ENCODE measurements at regions not wholly inside any gene's neighbourhood (a gene's known extent, or its start where the extent isn't known, plus 50 kb on each side); places are given as distances from the start of the nearest gene placed in this dataset.
A peak's percentile ranks its signal among the peaks of the same experiment; 100 is the strongest.

- no peak overlapping the region for H2BK12ac ChIP-seq (ENCODE audit: low read length)
- H3K4me1 ChIP-seq (ENCODE audit: control insufficient read depth in 2 of 2, insufficient read depth in 1 of 2, low read depth in 1 of 2, low read length in 2 of 2), result peaks cover 0 to 6% of the 10 kb centered on the region in 2 donors
- H2AFZ ChIP-seq (ENCODE audit: low read length), result no peak overlapping the region
- no peak overlapping the region for H3K23ac ChIP-seq (ENCODE audit: low read depth, low read length, poor library complexity)
- H3K36me3 ChIP-seq (replicated peaks in 1 of 2; ENCODE audit: control insufficient read depth in 2 of 2, insufficient read depth in 2 of 2, low read length in 2 of 2), result no peaks in the 10 kb centered on the region
- H3K4ac ChIP-seq (ENCODE audit: low read length), result no peak overlapping the region
- H4K91ac ChIP-seq (ENCODE audit: low read depth, low read length, poor library complexity), result no peak overlapping the region
- H2BK5ac ChIP-seq (ENCODE audit: low read length), result no peak overlapping the region
- no peak overlapping the region for H2BK15ac ChIP-seq (ENCODE audit: low read length)
- no peak overlapping the region for H2AK5ac ChIP-seq (ENCODE audit: low read depth, low read length)
- H3K27me3 ChIP-seq (ENCODE audit: control insufficient read depth in 3 of 3, insufficient read depth in 3 of 3, low read depth in 1 of 3, low read length in 3 of 3), result no peaks in the 10 kb centered on the region
- H3K4me3 ChIP-seq (ENCODE audit: low read length in 2 of 2), result no peak overlapping the region
- no peak overlapping the region for H4K8ac ChIP-seq (ENCODE audit: low read depth, low read length)
- no peak overlapping the region for H3K4me2 ChIP-seq (ENCODE audit: insufficient read depth, low read length, poor library complexity, severe bottlenecking)
- no peak overlapping the region for H3K18ac ChIP-seq (ENCODE audit: low read length)
- no peak overlapping the region for H3K27ac ChIP-seq (replicated peaks; ENCODE audit: low read length)
- no peak for DNase-seq (ENCODE audit: low spot score)
- H3K14ac ChIP-seq (ENCODE audit: low read length), result no peak overlapping the region
- WGBS, 2 donors (ENCODE audit: extremely low coverage in 2 of 2, insufficient read length in 2 of 2, insufficient replicate concordance in 1 of 2), result no CpG with 5 or more reads among the region's 5 CpGs
- no peak overlapping the region for H3K9ac ChIP-seq (ENCODE audit: low read depth, low read length, poor library complexity)
- H2BK120ac ChIP-seq (ENCODE audit: low read depth, low read length), result no peak overlapping the region
- no peaks in the 10 kb centered on the region for H3K9me3 ChIP-seq (replicated peaks in 1 of 2; ENCODE audit: control insufficient read depth in 2 of 2, insufficient read depth in 1 of 2, low read depth in 1 of 2, low read length in 2 of 2)
- H3K79me1 ChIP-seq (ENCODE audit: low read depth, low read length), result no peaks in the 10 kb centered on the region
Measured at GRCh38 chr18:65343571-65343970, 407.2 kb upstream of the CDH7 start.

DNA sequence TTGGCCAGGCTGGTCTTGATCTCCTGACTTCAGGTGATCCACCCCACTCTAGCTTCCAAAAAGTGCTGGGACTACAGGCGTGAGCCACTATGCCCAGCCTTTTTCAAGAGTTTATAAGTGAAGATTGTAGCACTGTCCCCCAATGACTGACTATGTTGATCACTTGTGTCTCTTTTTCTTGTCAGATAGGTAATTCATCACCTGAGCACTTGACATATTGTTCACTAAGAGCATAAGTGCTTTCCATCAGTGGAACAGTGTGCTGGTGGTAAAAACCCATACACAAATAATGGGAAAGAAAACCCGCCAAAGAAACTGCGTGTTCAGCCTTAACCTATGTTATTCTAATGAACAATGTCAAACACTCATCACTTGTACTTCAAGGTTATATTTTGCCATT is 414.4 kb upstream of the CDH7 start:
- Histone ChIP-seq H3K14ac (ENCODE audit: low read length) (no peak overlapping the region), H3K36me3 (replicated peaks in 1 of 2; ENCODE audit: control insufficient read depth in 2 of 2, insufficient read depth in 2 of 2, low read length in 2 of 2) (no peaks in the 10 kb centered on the region), H2BK15ac (ENCODE audit: low read length) (no peak overlapping the region), H4K8ac (ENCODE audit: low read depth, low read length) (no peak overlapping the region), H2AFZ (ENCODE audit: low read length) (no peak overlapping the region), H3K18ac (ENCODE audit: low read length) (no peak overlapping the region), H2BK12ac (ENCODE audit: low read length) (no peak overlapping the region), H3K79me1 (ENCODE audit: low read depth, low read length) (no peaks in the 10 kb centered on the region), H2BK120ac (ENCODE audit: low read depth, low read length) (no peak overlapping the region), H4K91ac (ENCODE audit: low read depth, low read length, poor library complexity) (no peak overlapping the region), H3K4ac (ENCODE audit: low read length) (no peak overlapping the region), H2AK5ac (ENCODE audit: low read depth, low read length) (no peak overlapping the region), H3K23ac (ENCODE audit: low read depth, low read length, poor library complexity) (no peak overlapping the region), H3K4me2 (ENCODE audit: insufficient read depth, low read length, poor library complexity, severe bottlenecking) (no peak overlapping the region), H3K9me3 (replicated peaks in 1 of 2; ENCODE audit: control insufficient read depth in 2 of 2, insufficient read depth in 1 of 2, low read depth in 1 of 2, low read length in 2 of 2) (no peaks in the 10 kb centered on the region), H3K9ac (ENCODE audit: low read depth, low read length, poor library complexity) (no peak overlapping the region), H3K4me1 (ENCODE audit: control insufficient read depth in 2 of 2, insufficient read depth in 1 of 2, low read depth in 1 of 2, low read length in 2 of 2) (no peaks in the 10 kb centered on the region), H2BK5ac (ENCODE audit: low read length) (no peak overlapping the region), H3K4me3 (ENCODE audit: low read length in 2 of 2) (no peak overlapping the region), H3K27me3 (ENCODE audit: control insufficient read depth in 3 of 3, insufficient read depth in 3 of 3, low read depth in 1 of 3, low read length in 3 of 3) (no peaks in the 10 kb centered on the region), H3K27ac (replicated peaks; ENCODE audit: low read length) (no peak overlapping the region)
- WGBS, 2 donors (ENCODE audit: extremely low coverage in 2 of 2, insufficient read length in 2 of 2, insufficient replicate concordance in 1 of 2), result no CpG with 5 or more reads among the region's 3 CpGs
- no peak for DNase-seq (ENCODE audit: low spot score)

GRCh38 chr18:65329010-65329409 is 421.8 kb upstream of the CDH7 start:
- H3K23ac ChIP-seq (ENCODE audit: low read depth, low read length, poor library complexity), result no peak overlapping the region
- WGBS, 2 donors (ENCODE audit: extremely low coverage in 2 of 2, insufficient read length in 2 of 2, insufficient replicate concordance in 1 of 2), result no CpG with 5 or more reads among the region's 2 CpGs
- H2BK5ac ChIP-seq (ENCODE audit: low read length), result no peak overlapping the region
- H2AK5ac ChIP-seq (ENCODE audit: low read depth, low read length), result no peak overlapping the region
- H3K14ac ChIP-seq (ENCODE audit: low read length), result no peak overlapping the region
- no peak overlapping the region for H2AFZ ChIP-seq (ENCODE audit: low read length)
- no peak overlapping the region for H3K4me3 ChIP-seq (ENCODE audit: low read length in 2 of 2)
- no peak overlapping the region for H4K91ac ChIP-seq (ENCODE audit: low read depth, low read length, poor library complexity)
- no peak overlapping the region for H2BK15ac ChIP-seq (ENCODE audit: low read length)
- H2BK12ac ChIP-seq (ENCODE audit: low read length), result no peak overlapping the region
- H3K27me3 ChIP-seq (ENCODE audit: control insufficient read depth in 3 of 3, insufficient read depth in 3 of 3, low read depth in 1 of 3, low read length in 3 of 3), result no peaks in the 10 kb centered on the region
- H4K8ac ChIP-seq (ENCODE audit: low read depth, low read length), result no peak overlapping the region
- H3K4me1 ChIP-seq (ENCODE audit: control insufficient read depth in 2 of 2, insufficient read depth in 1 of 2, low read depth in 1 of 2, low read length in 2 of 2), result no peaks in the 10 kb centered on the region
- no peak overlapping the region for H2BK120ac ChIP-seq (ENCODE audit: low read depth, low read length)
- H3K4me2 ChIP-seq (ENCODE audit: insufficient read depth, low read length, poor library complexity, severe bottlenecking), result no peak overlapping the region
- no peak overlapping the region for H3K9ac ChIP-seq (ENCODE audit: low read depth, low read length, poor library complexity)
- DNase-seq (ENCODE audit: low spot score), result no peak
- no peak overlapping the region for H3K18ac ChIP-seq (ENCODE audit: low read length)
- H3K79me1 ChIP-seq (ENCODE audit: low read depth, low read length), result no peaks in the 10 kb centered on the region
- no peaks in the 10 kb centered on the region for H3K36me3 ChIP-seq (replicated peaks in 1 of 2; ENCODE audit: control insufficient read depth in 2 of 2, insufficient read depth in 2 of 2, low read length in 2 of 2)
- no peak overlapping the region for H3K27ac ChIP-seq (replicated peaks; ENCODE audit: low read length)
- H3K9me3 ChIP-seq (replicated peaks in 1 of 2; ENCODE audit: control insufficient read depth in 2 of 2, insufficient read depth in 1 of 2, low read depth in 1 of 2, low read length in 2 of 2), result no peaks in the 10 kb centered on the region
- H3K4ac ChIP-seq (ENCODE audit: low read length), result no peak overlapping the region

GRCh38 chr18:65326805-65327204 is 424.0 kb upstream of the CDH7 start:
- Histone ChIP-seq H3K27ac (replicated peaks; ENCODE audit: low read length) (no peak overlapping the region), H3K79me1 (ENCODE audit: low read depth, low read length) (no peaks in the 10 kb centered on the region), H2BK120ac (ENCODE audit: low read depth, low read length) (no peak overlapping the region), H3K9me3 (replicated peaks in 1 of 2; ENCODE audit: control insufficient read depth in 2 of 2, insufficient read depth in 1 of 2, low read depth in 1 of 2, low read length in 2 of 2) (no peaks in the 10 kb centered on the region), H3K14ac (ENCODE audit: low read length) (no peak overlapping the region), H3K18ac (ENCODE audit: low read length) (no peak overlapping the region), H3K9ac (ENCODE audit: low read depth, low read length, poor library complexity) (no peak overlapping the region), H3K23ac (ENCODE audit: low read depth, low read length, poor library complexity) (no peak overlapping the region), H2AFZ (ENCODE audit: low read length) (peak overlapping the region; percentile 51), H3K4me1 (ENCODE audit: control insufficient read depth in 2 of 2, insufficient read depth in 1 of 2, low read depth in 1 of 2, low read length in 2 of 2) (no peaks in the 10 kb centered on the region), H3K27me3 (ENCODE audit: control insufficient read depth in 3 of 3, insufficient read depth in 3 of 3, low read depth in 1 of 3, low read length in 3 of 3) (no peaks in the 10 kb centered on the region), H4K8ac (ENCODE audit: low read depth, low read length) (no peak overlapping the region), H3K36me3 (replicated peaks in 1 of 2; ENCODE audit: control insufficient read depth in 2 of 2, insufficient read depth in 2 of 2, low read length in 2 of 2) (no peaks in the 10 kb centered on the region), H2BK5ac (ENCODE audit: low read length) (no peak overlapping the region), H4K91ac (ENCODE audit: low read depth, low read length, poor library complexity) (no peak overlapping the region), H2BK15ac (ENCODE audit: low read length) (no peak overlapping the region), H2BK12ac (ENCODE audit: low read length) (no peak overlapping the region), H3K4ac (ENCODE audit: low read length) (no peak overlapping the region), H3K4me3 (ENCODE audit: low read length in 2 of 2) (no peak overlapping the region), H2AK5ac (ENCODE audit: low read depth, low read length) (no peak overlapping the region), H3K4me2 (ENCODE audit: insufficient read depth, low read length, poor library complexity, severe bottlenecking) (no peak overlapping the region)
- no peak for DNase-seq (ENCODE audit: low spot score)
